Liver (tissue), 8 donors: ENCODE measurements at regions not wholly inside any gene's neighbourhood (a gene's known extent, or its start where the extent isn't known, plus 50 kb on each side); places are given as distances from the start of the nearest gene placed in this dataset.

Experiments used
- DNase-seq: peaks from one replicate; pipeline ENCODE4 v3.0.0-alpha.2; 2017; ENCODE audit warnings: low spot score
- H3K27ac ChIP-seq, 2 donors: one replicate each; pipeline ENCODE4 v1.7.0; 2013; ENCODE audit warnings: inconsistent platforms in 2 of 2, low read length in 2 of 2, control low read depth in 1 of 2, low read depth in 1 of 2, mild to moderate bottlenecking in 1 of 2
- H3K27me3 ChIP-seq, 4 donors: one replicate each; pipeline versions ENCODE4 v1.6.1 to v1.7.0; 2013; ENCODE audit warnings: low read length in 3 of 4, inconsistent platforms in 1 of 4, mild to moderate bottlenecking in 1 of 4, moderate library complexity in 1 of 4; ENCODE audit not compliant: control insufficient read depth in 4 of 4, insufficient read depth in 4 of 4
- H3K36me3 ChIP-seq, 4 donors: one replicate each; pipeline versions ENCODE4 v1.6.1 to v1.7.0; 2013; ENCODE audit warnings: low read length in 3 of 4, mild to moderate bottlenecking in 3 of 4, low read depth in 1 of 4, moderate library complexity in 1 of 4; ENCODE audit not compliant: control insufficient read depth in 4 of 4, insufficient read depth in 3 of 4
- H3K4me1 ChIP-seq, 4 donors: one replicate each; pipeline versions ENCODE4 v1.6.1 to v1.7.0; 2013; ENCODE audit warnings: low read length in 3 of 4, mild to moderate bottlenecking in 3 of 4, moderate library complexity in 1 of 4; ENCODE audit not compliant: control insufficient read depth in 4 of 4, insufficient read depth in 4 of 4
- H3K4me3 ChIP-seq, 3 donors: one replicate each; pipeline versions ENCODE4 v1.6.1 to v1.7.0; 2013; ENCODE audit warnings: low read length in 3 of 3, control low read depth in 1 of 3, low read depth in 1 of 3, mild to moderate bottlenecking in 1 of 3
- H3K9ac ChIP-seq, 2 donors: one replicate each; pipeline ENCODE4 v1.7.0; 2013; ENCODE audit warnings: low read length in 2 of 2, mild to moderate bottlenecking in 2 of 2, moderate library complexity in 2 of 2, control low read depth in 1 of 2, low read depth in 1 of 2
- H3K9me3 ChIP-seq, 4 donors: one replicate each; pipeline versions ENCODE4 v1.6.1 to v1.7.0; 2013; ENCODE audit warnings: low read length in 3 of 4; ENCODE audit not compliant: control insufficient read depth in 4 of 4
- ATF3 ChIP-seq: IDR thresholded peaks from 2 replicates; pipeline ENCODE4 v1.6.1; 2016; ENCODE audit warnings: antibody characterized with exemption
- CTCF ChIP-seq: fragments of 150-350 bp; IDR thresholded peaks from 2 replicates; pipeline ENCODE4 v1.5.1; 2017; ENCODE audit warnings: improper control_type of control experiment, low read depth, low read length; ENCODE audit not compliant: missing input control
- EGR1 ChIP-seq, 2 donors: IDR thresholded peaks; 2 replicates each; pipeline ENCODE4 v1.6.1; 2016 to 2018; ENCODE audit warnings: antibody characterized with exemption in 2 of 2, low read depth in 2 of 2
- FOXA2 ChIP-seq: IDR thresholded peaks from 2 replicates; pipeline ENCODE4 v1.6.1; 2016; ENCODE audit warnings: antibody characterized with exemption
- GABPA ChIP-seq, 2 donors: IDR thresholded peaks in 1 of 2; conservative IDR thresholded peaks in 1 of 2; 2 replicates each; pipeline ENCODE4 v1.6.1; 2016; ENCODE audit warnings: antibody characterized with exemption in 2 of 2, mild to moderate bottlenecking in 1 of 2, moderate library complexity in 1 of 2
- HNF4A ChIP-seq, 2 donors: conservative IDR thresholded peaks; 2 replicates each; pipeline ENCODE4 v1.6.1; 2016; ENCODE audit warnings: antibody characterized with exemption in 2 of 2, mild to moderate bottlenecking in 2 of 2
- HNF4G ChIP-seq: IDR thresholded peaks from 2 replicates; pipeline ENCODE4 v1.6.1; 2016; ENCODE audit warnings: antibody characterized with exemption
- JUND ChIP-seq, 2 donors: IDR thresholded peaks; 2 replicates each; pipeline ENCODE4 v1.6.1; 2016; ENCODE audit warnings: antibody characterized with exemption in 2 of 2
- MAX ChIP-seq: IDR thresholded peaks from 2 replicates; pipeline ENCODE4 v1.6.1; 2016; ENCODE audit warnings: antibody characterized with exemption
- NR2F2 ChIP-seq: IDR thresholded peaks from 2 replicates; pipeline ENCODE4 v1.6.1; 2016; ENCODE audit warnings: antibody characterized with exemption
- RAD21 ChIP-seq, 2 donors: IDR thresholded peaks; 2 replicates each; pipeline ENCODE4 v1.6.1; 2016; ENCODE audit warnings: antibody characterized with exemption in 2 of 2, mild to moderate bottlenecking in 2 of 2
- REST ChIP-seq: IDR thresholded peaks from 2 replicates; pipeline ENCODE4 v1.6.1; 2016; ENCODE audit warnings: antibody characterized with exemption, mild to moderate bottlenecking
- RXRA ChIP-seq, 2 donors: IDR thresholded peaks; 2 replicates each; pipeline ENCODE4 v1.6.1; 2017 to 2018; ENCODE audit warnings: antibody characterized with exemption in 2 of 2, mild to moderate bottlenecking in 1 of 2
- SP1 ChIP-seq: IDR thresholded peaks from 2 replicates; pipeline ENCODE4 v1.6.1; 2018; ENCODE audit warnings: antibody characterized with exemption, mild to moderate bottlenecking
- TAF1 ChIP-seq: conservative IDR thresholded peaks from 2 replicates; pipeline ENCODE4 v1.6.1; 2016; ENCODE audit warnings: antibody characterized with exemption, mild to moderate bottlenecking
- ZBTB33 ChIP-seq: IDR thresholded peaks from 2 replicates; pipeline ENCODE4 v1.6.1; 2016; ENCODE audit warnings: antibody characterized with exemption
- WGBS: extraction: QIAGEN DNeasy Blood & Tissue Kit; methylation state at CpG from one replicate; pipeline ENCODE4 v1.1.7; 2013; 5-methylcytosine and 5-hydroxymethylcytosine counted together
- donor health status: healthy.
- donor health status: healthy.
- donor health status: healthy.
- donor health status: healthy.
- donor health status: healthy.

- Histone ChIP-seq H3K9ac (no peak overlapping the region), H3K9me3 (peaks cover 0 to 17% (median 6%) of the 10 kb centered on the region in 4 donors), H3K4me3 (no peak overlapping the region), H3K27ac (no peak overlapping the region), H3K4me1 (no peaks in the 10 kb centered on the region), H3K36me3 (no peaks in the 10 kb centered on the region), H3K27me3 (no peaks in the 10 kb centered on the region)
- TF ChIP-seq REST (no peak), FOXA2 (no peak), HNF4G (no peak), CTCF (no peak), ZBTB33 (no peak), ATF3 (no peak), SP1 (no peak), TAF1 (no peak), EGR1 (IDR thresholded peaks at IDR 0.05; ENCODE audit: low read depth in 2 of 2) (no peak), MAX (no peak), NR2F2 (no peak)
- WGBS: 74% methylated on average over 3 of the region's 3 CpGs
- no peak for DNase-seq
Observed at GRCh38 chrX:98379134-98379533, 1495.4 kb downstream of the RPA4 start.

- H3K27me3 ChIP-seq: no peaks in the 10 kb centered on the region
- peaks cover 0 to 17% (median 6%) of the 10 kb centered on the region in 4 donors for H3K9me3 ChIP-seq
- H3K27ac ChIP-seq: no peak overlapping the region
- DNase-seq: no peak
- WGBS: 88% methylated on average over 11 of the region's 11 CpGs
- no peak overlapping the region for H3K9ac ChIP-seq
- H3K36me3 ChIP-seq: no peaks in the 10 kb centered on the region
- TF ChIP-seq HNF4A (conservative IDR thresholded peaks at IDR 0.05): no peak
- no peak for TF ChIP-seq HNF4G
- TF ChIP-seq ATF3: no peak
- TF ChIP-seq GABPA (IDR thresholded peaks at IDR 0.05 in 1 of 2, conservative IDR thresholded peaks at IDR 0.05 in 1 of 2): no peak
- no peak for TF ChIP-seq CTCF
- no peak for TF ChIP-seq JUND (IDR thresholded peaks at IDR 0.05)
- no peak for TF ChIP-seq RAD21 (IDR thresholded peaks at IDR 0.05)
- no peak for TF ChIP-seq RXRA (IDR thresholded peaks at IDR 0.05)
- TF ChIP-seq MAX: no peak
- H3K4me3 ChIP-seq: no peak overlapping the region
- H3K4me1 ChIP-seq: no peaks in the 10 kb centered on the region
Observed at GRCh38 chrX:98380106-98380505, 1496.4 kb downstream of the RPA4 start.
